GM19238 (cell line): ENCODE measurements at regions not wholly inside any gene's neighbourhood (a gene's known extent, or its start where the extent isn't known, plus 50 kb on each side); places are given as distances from the start of the nearest gene placed in this dataset.
"Not testable (repeated sequence)": the region's sequence is repeated elsewhere in the genome, so short reads cannot be mapped to it uniquely, and the experiment has no call there.

ENCODE experiments used
- DNase-seq: peaks from one replicate; pipeline ENCODE4 v3.0.0; 2011; ENCODE audit warnings: low spot score; ENCODE audit not compliant: insufficient read length

GRCh38 chr2:66317268-66317890, 117.5 kb upstream of the MEIS1 start:
- no peak for DNase-seq

GRCh38 chr2:66306483-66306882, 128.4 kb upstream of the MEIS1 start:
- DNase-seq: no peak

GRCh38 chr2:66305718-66306117, 129.2 kb upstream of the MEIS1 start:
- no peak for DNase-seq

- DNase-seq: no peak
Measured at GRCh38 chr2:66303471-66303870, 131.5 kb upstream of the MEIS1 start.

GRCh38 chr2:66301767-66302140, 133.2 kb upstream of the MEIS1 start:
- DNase-seq: no peak

- no peak for DNase-seq
Measured at GRCh38 chr2:66301022-66301766, 133.7 kb upstream of the MEIS1 start.

GRCh38 chr2:66283787-66284186, 151.1 kb upstream of the MEIS1 start:
- DNase-seq: no peak

- no peak for DNase-seq
Measured at GRCh38 chr2:66281980-66282379, 152.9 kb upstream of the MEIS1 start.

GRCh38 chr2:66279024-66279423, 155.9 kb upstream of the MEIS1 start:
- DNase-seq: no peak

GRCh38 chr2:66275984-66276383, 158.9 kb upstream of the MEIS1 start:
- no peak for DNase-seq

- no peak for DNase-seq
Measured at GRCh38 chr2:66273933-66274490, 160.9 kb upstream of the MEIS1 start.

- DNase-seq: no peak
Measured at GRCh38 chr2:66272751-66273150, 162.2 kb upstream of the MEIS1 start.

GRCh38 chr2:66271777-66272176, 163.1 kb upstream of the MEIS1 start:
- DNase-seq: no peak

- DNase-seq: no peak
Measured at GRCh38 chr2:66270247-66270646, 164.7 kb upstream of the MEIS1 start.

- DNase-seq: no peak
Measured at GRCh38 chr2:66269166-66269565, 165.8 kb upstream of the MEIS1 start.

- no peak for DNase-seq
Measured at GRCh38 chr2:66268756-66269155, 166.2 kb upstream of the MEIS1 start.

GRCh38 chr2:66264354-66264753, 170.6 kb upstream of the MEIS1 start:
- DNase-seq: no peak

- no peak for DNase-seq
Measured at GRCh38 chr2:66255867-66256266, 179.1 kb upstream of the MEIS1 start.

- DNase-seq: no peak
Measured at GRCh38 chr2:66255136-66255535, 179.8 kb upstream of the MEIS1 start.

GRCh38 chr2:66253066-66253465, 181.9 kb upstream of the MEIS1 start:
- no peak for DNase-seq

GRCh38 chr2:66252109-66252508, 182.8 kb upstream of the MEIS1 start:
- no peak for DNase-seq

- no peak for DNase-seq
Measured at GRCh38 chr2:66251573-66251972, 183.4 kb upstream of the MEIS1 start.

GRCh38 chr2:66249089-66249488, 185.8 kb upstream of the MEIS1 start:
- DNase-seq: not testable (repeated sequence)
